ENCODE measurements at regions not wholly inside any gene's neighbourhood (a gene's known extent, or its start where the extent isn't known, plus 50 kb on each side); places are given as distances from the start of the nearest gene placed in this dataset.

DNA sequence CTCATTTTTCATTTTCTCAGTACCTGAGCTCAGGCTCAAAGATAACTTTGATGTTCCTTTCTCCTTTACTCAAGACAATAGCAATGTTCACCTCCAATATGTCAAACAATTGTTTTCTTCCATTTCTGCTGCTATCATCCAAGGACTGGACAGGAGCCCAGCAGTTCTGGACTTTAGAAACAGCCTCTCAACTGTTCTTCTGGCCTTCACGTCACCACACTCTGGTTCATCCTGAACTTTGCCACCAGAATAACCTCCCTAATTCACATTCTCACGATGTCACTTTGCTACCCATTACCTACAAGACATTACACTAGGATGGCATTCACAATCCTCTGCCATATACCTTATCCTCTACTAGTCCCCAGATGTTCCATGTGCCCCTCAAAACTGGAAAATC lies 60.6 kb upstream of the PLEKHG1 start:
- H3K56ac ChIP-seq (replicated peaks; ENCODE audit: insufficient read length, low read depth, low read length) = no peak overlapping the region
- no peak overlapping the region for H3K4ac ChIP-seq (replicated peaks; ENCODE audit: insufficient read length, low read depth, low read length)
- H2AK5ac ChIP-seq (ENCODE audit: low read depth, low read length) = no peak overlapping the region
- no peaks in the 10 kb centered on the region for H3K23me2 ChIP-seq (ENCODE audit: low read depth, low read length)
- no peak overlapping the region for H4K8ac ChIP-seq (ENCODE audit: extremely low read depth, insufficient read depth, low read length)
- no peaks in the 10 kb centered on the region for H3K36me3 ChIP-seq (ENCODE audit: control insufficient read depth in 2 of 4, insufficient read depth in 4 of 4, low read length in 3 of 4)
- no peak overlapping the region for H2BK120ac ChIP-seq (replicated peaks; ENCODE audit: low read depth, low read length)
- ChIA-PET CTCF (ENCODE audit: partially characterized antibody) (no interaction called here), POLR2A (ENCODE audit: partially characterized antibody) (no interaction called here)
- FAIRE-seq (no peak), DNase-seq (ENCODE audit: low read depth in 1 of 2, low spot score in 2 of 2) (no peak)
- H3K9ac ChIP-seq (replicated peaks in 1 of 4; ENCODE audit: extremely low read depth in 1 of 4, low read depth in 3 of 4, low read length in 3 of 4) = no peak overlapping the region
- no peaks in the 10 kb centered on the region for H4K20me1 ChIP-seq (replicated peaks in 1 of 2; ENCODE audit: control insufficient read depth in 1 of 2, insufficient read depth in 2 of 2, low read length in 2 of 2)
- H3K9me3 ChIP-seq (ENCODE audit: insufficient read depth in 2 of 2, low read depth in 1 of 2, low read length in 1 of 2) = 0 out of 4 replicates have a peak, but pooled peaks cover 0 to 6% of the 10 kb centered on the region in 2 experiments
- no peak overlapping the region for H2BK5ac ChIP-seq (ENCODE audit: low read depth, low read length)
- no peak overlapping the region for H2BK12ac ChIP-seq (ENCODE audit: low read depth, low read length)
- no peak overlapping the region for H3K18ac ChIP-seq (ENCODE audit: extremely low read depth, low read length)
- H3K79me2 ChIP-seq (ENCODE audit: control insufficient read depth in 1 of 2, insufficient read depth in 2 of 2, low read length in 2 of 2) = no peaks in the 10 kb centered on the region
- no peaks in the 10 kb centered on the region for H3K79me1 ChIP-seq (ENCODE audit: low read depth, low read length)
- H3K27me3 ChIP-seq (replicated peaks in 1 of 4; ENCODE audit: control insufficient read depth in 3 of 4, extremely low read depth in 1 of 4, insufficient read depth in 3 of 4, low read length in 3 of 4) = no peaks in the 10 kb centered on the region
- H3K4me3 ChIP-seq (ENCODE audit: extremely low read depth in 1 of 4, insufficient read depth in 2 of 4, low read depth in 3 of 4, low read length in 4 of 4) = no peak overlapping the region
- no peak overlapping the region for H2AFZ ChIP-seq (ENCODE audit: low read length)
- no peak overlapping the region for H4K5ac ChIP-seq (ENCODE audit: insufficient read length, low read depth, low read length)
- H3K27ac ChIP-seq (ENCODE audit: low read depth, low read length) = no peak overlapping the region
- no peak overlapping the region for H3K4me2 ChIP-seq (ENCODE audit: insufficient read depth in 1 of 2, low read depth in 2 of 2, low read length in 2 of 2)
- no peak overlapping the region for H3K23ac ChIP-seq (ENCODE audit: insufficient read length)
- no peaks in the 10 kb centered on the region for H3K4me1 ChIP-seq (replicated peaks in 1 of 4; ENCODE audit: control insufficient read depth in 3 of 4, insufficient read depth in 4 of 4, low read length in 3 of 4)
- WGBS, 2 experiments (ENCODE audit: extremely low coverage in 1 of 2, insufficient coverage in 1 of 2, insufficient read length in 1 of 2, insufficient replicate concordance in 2 of 2, low coverage in 1 of 2, low lambda C conversion rate in 2 of 2, missing lambda C conversion rate in 1 of 2) = 93% methylated on average over 2 of the region's 2 CpGs; no CpG with 5 or more reads in 1 of the 2 experiments
- H2BK20ac ChIP-seq (ENCODE audit: low read length) = no peak overlapping the region
- H3K14ac ChIP-seq (ENCODE audit: insufficient read length) = no peak overlapping the region
- no peak overlapping the region for H2BK15ac ChIP-seq (ENCODE audit: low read length)
- H4K91ac ChIP-seq (replicated peaks; ENCODE audit: insufficient read length, low read length) = no peak overlapping the region
- TF ChIP-seq JUN (IDR thresholded peaks at IDR 0.05; ENCODE audit: low read depth, low read length) (no peak), RXRA (IDR thresholded peaks at IDR 0.05; ENCODE audit: insufficient read depth, low read depth, low read length) (no peak), EP300 (IDR thresholded peaks at IDR 0.05; ENCODE audit: borderline replicate concordance in 1 of 2, low read depth in 2 of 2, low read length in 2 of 2) (no peak), POU5F1 (IDR thresholded peaks at IDR 0.05; ENCODE audit: low read depth, low read length) (no peak), POLR2A (IDR thresholded peaks at IDR 0.05; ENCODE audit: control extremely low read depth in 1 of 2, low read depth in 2 of 2, low read length in 2 of 2) (no peak), ZNF274 (IDR thresholded peaks at IDR 0.05; ENCODE audit: borderline replicate concordance, extremely low read depth, low read length) (no peak), KDM5A (IDR thresholded peaks at IDR 0.05; ENCODE audit: low read length) (no peak), SIN3A (conservative IDR thresholded peaks at IDR 0.05 in 1 of 2, IDR thresholded peaks at IDR 0.05 in 1 of 2; ENCODE audit: low read depth in 1 of 2, low read length in 2 of 2) (no peak), EZH2 (IDR thresholded peaks at IDR 0.05; ENCODE audit: low read depth, low read length, severe bottlenecking) (no peak), NANOG (IDR thresholded peaks at IDR 0.05; ENCODE audit: insufficient read depth, low read depth, low read length, poor library complexity, severe bottlenecking) (no peak), NRF1 (IDR thresholded peaks at IDR 0.05; ENCODE audit: low read depth, low read length) (no peak), TEAD4 (IDR thresholded peaks at IDR 0.05; ENCODE audit: low read depth, low read length) (no peak), SUZ12 (IDR thresholded peaks at IDR 0.05; ENCODE audit: low read length) (no peak), FOSL1 (IDR thresholded peaks at IDR 0.05; ENCODE audit: insufficient read depth, low read depth, low read length) (no peak), JUND (IDR thresholded peaks at IDR 0.05; ENCODE audit: low read length) (no peak), ASH2L (IDR thresholded peaks at IDR 0.05; ENCODE audit: low read length) (no peak)

Data from H1 (cell line).